HG03439 (cell line): ENCODE measurements at regions not wholly inside any gene's neighbourhood (a gene's known extent, or its start where the extent isn't known, plus 50 kb on each side); places are given as distances from the start of the nearest gene placed in this dataset.

Experiments used
- ATAC-seq: cut with Tn5 transposase; IDR thresholded peaks from one replicate; pipeline ENCODE4 v1.9.1; 2021; ENCODE audit warnings: mild to moderate bottlenecking, moderate library complexity; ENCODE audit not compliant: unreplicated experiment

- no peak for ATAC-seq
Observed at GRCh38 chr4:43898836-43899235, 549.8 kb downstream of the KCTD8 start.

- ATAC-seq, result no peak
Observed at GRCh38 chr4:43903456-43903855, 545.2 kb downstream of the KCTD8 start.

GRCh38 chr4:43918377-43918776, 530.2 kb downstream of the KCTD8 start:
- ATAC-seq, result no peak

GRCh38 chr4:43932448-43932847, 516.2 kb downstream of the KCTD8 start:
- ATAC-seq, result no peak

GRCh38 chr4:43943998-43944397, 504.6 kb downstream of the KCTD8 start:
- no peak for ATAC-seq

- ATAC-seq, result no peak
Observed at GRCh38 chr4:43959976-43960375, 488.6 kb downstream of the KCTD8 start.

- ATAC-seq, result no peak
Observed at GRCh38 chr4:43968011-43968410, 480.6 kb downstream of the KCTD8 start.

- ATAC-seq, result no peak
Observed at GRCh38 chr4:43983610-43984009, 465.0 kb downstream of the KCTD8 start.

GRCh38 chr4:43987331-43987944, 461.2 kb downstream of the KCTD8 start:
- ATAC-seq, result no peak

GRCh38 chr4:43990551-43990950, 458.1 kb downstream of the KCTD8 start:
- ATAC-seq, result no peak

GRCh38 chr4:43990963-43991362, 457.6 kb downstream of the KCTD8 start:
- ATAC-seq, result no peak

- ATAC-seq, result no peak
Observed at GRCh38 chr4:43992552-43992951, 456.1 kb downstream of the KCTD8 start.

GRCh38 chr4:43993196-43993902, 455.3 kb downstream of the KCTD8 start:
- no peak for ATAC-seq

- ATAC-seq, result no peak
Observed at GRCh38 chr4:43999669-44000068, 448.9 kb downstream of the KCTD8 start.

- no peak for ATAC-seq
Observed at GRCh38 chr4:44002368-44002767, 446.2 kb downstream of the KCTD8 start.

- no peak for ATAC-seq
Observed at GRCh38 chr4:44016570-44017421, 431.8 kb downstream of the KCTD8 start.

- no peak for ATAC-seq
Observed at GRCh38 chr4:44017422-44017739, 431.2 kb downstream of the KCTD8 start.

- no peak for ATAC-seq
Observed at GRCh38 chr4:44019721-44020120, 428.9 kb downstream of the KCTD8 start.

GRCh38 chr4:44025376-44026020, 423.1 kb downstream of the KCTD8 start:
- ATAC-seq, result no peak

- ATAC-seq, result no peak
Observed at GRCh38 chr4:44038811-44039210, 409.8 kb downstream of the KCTD8 start.

GRCh38 chr4:44046491-44046890, 402.1 kb downstream of the KCTD8 start:
- no peak for ATAC-seq
